ENCODE measurements at regions not wholly inside any gene's neighbourhood (a gene's known extent, or its start where the extent isn't known, plus 50 kb on each side); places are given as distances from the start of the nearest gene placed in this dataset.

GRCh38 chr9:113712053-113712452, 164.1 kb upstream of the ZNF618 start:
- TF ChIP-seq, protein P1, sequence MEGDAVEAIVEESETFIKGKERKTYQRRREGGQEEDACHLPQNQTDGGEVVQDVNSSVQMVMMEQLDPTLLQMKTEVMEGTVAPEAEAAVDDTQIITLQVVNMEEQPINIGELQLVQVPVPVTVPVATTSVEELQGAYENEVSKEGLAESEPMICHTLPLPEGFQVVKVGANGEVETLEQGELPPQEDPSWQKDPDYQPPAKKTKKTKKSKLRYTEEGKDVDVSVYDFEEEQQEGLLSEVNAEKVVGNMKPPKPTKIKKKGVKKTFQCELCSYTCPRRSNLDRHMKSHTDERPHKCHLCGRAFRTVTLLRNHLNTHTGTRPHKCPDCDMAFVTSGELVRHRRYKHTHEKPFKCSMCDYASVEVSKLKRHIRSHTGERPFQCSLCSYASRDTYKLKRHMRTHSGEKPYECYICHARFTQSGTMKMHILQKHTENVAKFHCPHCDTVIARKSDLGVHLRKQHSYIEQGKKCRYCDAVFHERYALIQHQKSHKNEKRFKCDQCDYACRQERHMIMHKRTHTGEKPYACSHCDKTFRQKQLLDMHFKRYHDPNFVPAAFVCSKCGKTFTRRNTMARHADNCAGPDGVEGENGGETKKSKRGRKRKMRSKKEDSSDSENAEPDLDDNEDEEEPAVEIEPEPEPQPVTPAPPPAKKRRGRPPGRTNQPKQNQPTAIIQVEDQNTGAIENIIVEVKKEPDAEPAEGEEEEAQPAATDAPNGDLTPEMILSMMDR (IDR thresholded peaks at IDR 0.05), result no peak
- TF ChIP-seq POLR2AphosphoS5 (IDR thresholded peaks at IDR 0.05) (no peak), POLR2A (IDR thresholded peaks at IDR 0.05) (no peak), EP300 (IDR thresholded peaks at IDR 0.05) (no peak)
